ENCODE measurements at regions not wholly inside any gene's neighbourhood (a gene's known extent, or its start where the extent isn't known, plus 50 kb on each side); places are given as distances from the start of the nearest gene placed in this dataset.

- no peaks in the 10 kb centered on the region for H3K36me3 ChIP-seq (ENCODE audit: control insufficient read depth, insufficient read depth, low read length)
- H3K4me3 ChIP-seq (ENCODE audit: low read depth, low read length) = no peak overlapping the region
- TF ChIP-seq CTCF (IDR thresholded peaks at IDR 0.05; ENCODE audit: insufficient read depth, low read length, poor library complexity, severe bottlenecking) = no peak
- no peaks in the 10 kb centered on the region for H3K27me3 ChIP-seq (ENCODE audit: control insufficient read depth, insufficient read depth, low read length)
- DNase-seq (ENCODE audit: low read depth) = no peak
Measured at GRCh38 chr9:13576101-13576500, 296.6 kb upstream of the MPDZ start.

DNA sequence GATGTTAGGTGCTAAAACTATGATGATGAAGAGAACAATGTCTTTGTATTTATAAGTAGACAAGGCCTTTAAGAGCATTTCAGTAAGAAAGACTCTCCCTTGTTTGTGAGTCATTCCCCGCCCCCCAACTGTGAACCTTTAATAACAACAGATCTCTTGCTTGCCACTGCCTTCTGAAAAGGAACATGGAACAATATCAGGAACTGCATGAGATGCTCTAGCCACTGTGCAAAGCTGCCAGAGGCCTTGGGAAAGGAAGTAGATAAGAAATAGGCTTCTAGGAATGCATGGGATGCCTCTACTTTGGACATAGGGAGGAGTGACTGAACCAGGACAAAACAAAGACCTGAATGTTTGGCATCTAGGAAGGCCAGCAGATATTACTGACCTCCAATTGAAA, 296.1 kb upstream of the MPDZ start:
- DNase-seq (ENCODE audit: low read depth) = no peak

DNA sequence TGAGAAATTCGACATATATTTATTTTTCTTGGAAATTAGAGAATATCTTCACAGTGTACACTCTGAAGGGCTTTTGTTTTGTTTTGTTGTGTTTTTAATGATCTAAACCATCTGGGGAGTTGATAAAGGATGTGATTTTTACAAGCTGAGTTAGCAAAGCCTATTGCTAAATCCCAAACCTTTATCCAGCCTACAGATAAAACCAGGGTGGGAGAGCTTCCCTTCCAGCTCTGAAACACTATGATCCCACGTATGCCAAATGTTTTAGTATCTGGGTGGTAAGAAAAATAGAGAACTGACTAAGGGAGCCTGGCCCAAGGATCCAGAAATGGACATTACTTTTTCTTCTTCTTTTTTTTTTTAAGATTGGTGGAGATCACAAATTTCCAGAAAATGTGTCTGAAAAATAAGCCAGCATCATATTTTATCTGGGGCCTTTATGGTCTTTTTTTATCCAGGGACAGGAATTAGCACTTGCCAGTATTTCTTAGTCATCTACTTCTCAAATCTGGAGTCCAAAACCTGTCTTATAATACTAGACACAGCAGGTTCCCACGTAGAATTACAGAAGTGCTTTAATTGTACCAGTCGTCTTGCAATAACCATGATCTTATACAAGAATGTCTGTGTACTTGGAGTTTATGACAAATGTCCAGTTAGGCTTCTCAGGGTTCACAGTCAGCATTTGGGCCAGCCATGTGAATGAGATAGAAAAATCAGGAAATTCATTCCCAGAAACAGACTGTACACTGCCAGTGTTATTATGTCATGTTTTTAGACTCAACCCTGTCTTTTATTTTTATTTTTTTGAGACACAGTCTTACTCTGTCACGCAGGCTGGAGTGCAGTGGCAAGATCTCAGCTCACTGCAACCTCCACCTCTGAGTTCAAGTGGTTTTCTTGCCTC, 290.8 kb upstream of the MPDZ start:
- Histone ChIP-seq H3K4me3 (ENCODE audit: low read depth, low read length) (no peak overlapping the region), H3K36me3 (ENCODE audit: control insufficient read depth, insufficient read depth, low read length) (no peaks in the 10 kb centered on the region), H3K27me3 (ENCODE audit: control insufficient read depth, insufficient read depth, low read length) (no peaks in the 10 kb centered on the region)
- no peak for DNase-seq (ENCODE audit: low read depth)
- no peak for TF ChIP-seq CTCF (IDR thresholded peaks at IDR 0.05; ENCODE audit: insufficient read depth, low read length, poor library complexity, severe bottlenecking)

More for the DNA sequence above, 296.1 kb upstream of the MPDZ start:
- no peak overlapping the region for H3K4me3 ChIP-seq (ENCODE audit: low read depth, low read length)
- no peaks in the 10 kb centered on the region for H3K36me3 ChIP-seq (ENCODE audit: control insufficient read depth, insufficient read depth, low read length)
- no peak for TF ChIP-seq CTCF (IDR thresholded peaks at IDR 0.05; ENCODE audit: insufficient read depth, low read length, poor library complexity, severe bottlenecking)
- no peaks in the 10 kb centered on the region for H3K27me3 ChIP-seq (ENCODE audit: control insufficient read depth, insufficient read depth, low read length)

GRCh38 chr9:13569602-13570067, 290.1 kb upstream of the MPDZ start:
- H3K36me3 ChIP-seq (ENCODE audit: control insufficient read depth, insufficient read depth, low read length) = no peaks in the 10 kb centered on the region
- H3K4me3 ChIP-seq (ENCODE audit: low read depth, low read length) = no peak overlapping the region
- DNase-seq (ENCODE audit: low read depth) = no peak
- no peak for TF ChIP-seq CTCF (IDR thresholded peaks at IDR 0.05; ENCODE audit: insufficient read depth, low read length, poor library complexity, severe bottlenecking)
- H3K27me3 ChIP-seq (ENCODE audit: control insufficient read depth, insufficient read depth, low read length) = no peaks in the 10 kb centered on the region

DNA sequence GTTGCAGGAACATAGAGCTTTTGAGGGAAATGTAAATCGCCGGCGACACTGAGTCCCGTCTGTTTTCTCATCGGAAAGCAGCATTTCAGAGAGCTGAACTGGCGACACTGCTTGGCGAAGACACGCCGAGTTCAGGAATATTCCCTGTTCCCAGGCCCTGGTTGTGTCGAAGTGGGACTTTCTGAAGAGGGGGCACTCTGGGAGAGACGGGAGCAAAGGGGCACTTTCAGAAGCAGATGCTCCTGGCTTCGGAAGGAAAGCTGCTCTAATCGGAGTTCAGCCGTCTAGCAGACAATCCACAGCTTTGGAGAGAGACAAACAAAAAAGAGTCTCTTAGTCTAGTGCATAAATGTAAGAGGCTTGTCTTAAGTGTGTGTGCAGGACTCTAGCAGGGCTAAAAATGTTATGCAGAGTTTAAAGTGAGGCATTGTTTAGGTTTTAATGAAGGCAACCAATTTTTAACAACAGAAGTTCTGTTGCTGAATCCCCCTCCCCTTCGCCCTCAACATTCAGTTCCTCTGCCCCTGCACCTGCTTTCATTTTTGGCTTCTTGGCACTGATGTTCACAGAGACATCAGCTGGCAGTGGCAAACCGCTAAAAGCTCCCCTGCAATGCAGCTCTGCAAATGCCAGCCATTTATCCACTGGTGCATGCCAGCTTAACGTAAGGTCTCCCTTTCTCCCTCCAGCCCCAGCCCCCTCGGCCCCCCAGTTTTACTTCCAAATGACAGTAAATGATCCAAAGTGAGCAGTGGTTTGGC, 289.5 kb upstream of the MPDZ start:
- TF ChIP-seq CTCF (IDR thresholded peaks at IDR 0.05; ENCODE audit: insufficient read depth, low read length, poor library complexity, severe bottlenecking) = no peak
- Histone ChIP-seq H3K36me3 (ENCODE audit: control insufficient read depth, insufficient read depth, low read length) (no peaks in the 10 kb centered on the region), H3K27me3 (ENCODE audit: control insufficient read depth, insufficient read depth, low read length) (no peaks in the 10 kb centered on the region), H3K4me3 (ENCODE audit: low read depth, low read length) (peak overlapping the region; percentile 28)
- no peak for DNase-seq (ENCODE audit: low read depth)

All from kidney epithelial cell (primary cell).